ENCODE measurements at regions not wholly inside any gene's neighbourhood (a gene's known extent, or its start where the extent isn't known, plus 50 kb on each side); places are given as distances from the start of the nearest gene placed in this dataset.

DNA sequence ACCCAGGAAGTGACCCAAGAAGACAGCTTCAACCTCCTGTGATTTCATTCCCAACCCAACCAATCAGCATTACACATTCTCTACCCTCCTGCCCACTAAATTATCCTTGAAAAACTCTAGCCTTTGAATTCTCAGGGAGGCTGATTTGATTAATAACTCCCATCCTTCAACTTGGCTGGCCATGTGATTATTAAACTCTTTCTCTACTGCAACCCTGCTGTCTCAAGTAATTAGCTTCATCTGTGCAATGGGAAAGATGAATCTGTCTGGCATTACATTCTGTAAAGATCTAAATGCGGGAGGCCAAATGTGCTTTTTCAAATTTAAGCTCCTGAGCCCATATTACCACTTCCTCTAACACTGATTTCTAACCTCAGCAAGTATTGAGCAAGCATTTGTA lies 95.9 kb upstream of the STT3B start:
- DNase-seq (ENCODE audit: extremely low spot score) = no peak
- ChIA-PET CTCF (interaction anchor here (0.9 to 2.1 kb wide), 7 partner anchors 11 to 133 kb away, joined by 3 to 5 read pairs (median 3); partner anchors contain the start of gene STT3B), POLR2A (no interaction called here)
- TF ChIP-seq, protein P1, sequence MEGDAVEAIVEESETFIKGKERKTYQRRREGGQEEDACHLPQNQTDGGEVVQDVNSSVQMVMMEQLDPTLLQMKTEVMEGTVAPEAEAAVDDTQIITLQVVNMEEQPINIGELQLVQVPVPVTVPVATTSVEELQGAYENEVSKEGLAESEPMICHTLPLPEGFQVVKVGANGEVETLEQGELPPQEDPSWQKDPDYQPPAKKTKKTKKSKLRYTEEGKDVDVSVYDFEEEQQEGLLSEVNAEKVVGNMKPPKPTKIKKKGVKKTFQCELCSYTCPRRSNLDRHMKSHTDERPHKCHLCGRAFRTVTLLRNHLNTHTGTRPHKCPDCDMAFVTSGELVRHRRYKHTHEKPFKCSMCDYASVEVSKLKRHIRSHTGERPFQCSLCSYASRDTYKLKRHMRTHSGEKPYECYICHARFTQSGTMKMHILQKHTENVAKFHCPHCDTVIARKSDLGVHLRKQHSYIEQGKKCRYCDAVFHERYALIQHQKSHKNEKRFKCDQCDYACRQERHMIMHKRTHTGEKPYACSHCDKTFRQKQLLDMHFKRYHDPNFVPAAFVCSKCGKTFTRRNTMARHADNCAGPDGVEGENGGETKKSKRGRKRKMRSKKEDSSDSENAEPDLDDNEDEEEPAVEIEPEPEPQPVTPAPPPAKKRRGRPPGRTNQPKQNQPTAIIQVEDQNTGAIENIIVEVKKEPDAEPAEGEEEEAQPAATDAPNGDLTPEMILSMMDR (IDR thresholded peaks at IDR 0.05; ENCODE audit: control extremely low read depth, extremely low read depth, low read depth, missing control alignments) = no peak

- TF ChIP-seq, protein P1 (IDR thresholded peaks at IDR 0.05; ENCODE audit: control extremely low read depth, extremely low read depth, low read depth, missing control alignments) = no peak
Observed at GRCh38 chr3:31438742-31439141, 94.0 kb upstream of the STT3B start.

GRCh38 chr3:31439890-31440750 lies 92.6 kb upstream of the STT3B start:
- TF ChIP-seq, protein P1 (IDR thresholded peaks at IDR 0.05; ENCODE audit: control extremely low read depth, extremely low read depth, low read depth, missing control alignments) = no peak
- DNase-seq (ENCODE audit: extremely low spot score) = no peak
- ChIA-PET CTCF (interaction anchor here (1.0 to 1.5 kb wide), 5 partner anchors 11 to 213 kb away, joined by 3 read pairs; no protein-coding TSS in a partner anchor), POLR2A (interaction anchor here (1.1 kb wide), 1 partner anchor 192 kb away, joined by 3 read pairs; no protein-coding TSS in a partner anchor)

More at GRCh38 chr3:31438742-31439141, 94.0 kb upstream of the STT3B start:
- no peak for DNase-seq (ENCODE audit: extremely low spot score)
- ChIA-PET CTCF (interaction anchor here (0.7 to 1.5 kb wide), 6 partner anchors 9 to 135 kb away, joined by 3 to 5 read pairs (median 3); no protein-coding TSS in a partner anchor), POLR2A (interaction anchor here (1.1 kb wide), 1 partner anchor 190 kb away, joined by 3 read pairs; no protein-coding TSS in a partner anchor)

DNA sequence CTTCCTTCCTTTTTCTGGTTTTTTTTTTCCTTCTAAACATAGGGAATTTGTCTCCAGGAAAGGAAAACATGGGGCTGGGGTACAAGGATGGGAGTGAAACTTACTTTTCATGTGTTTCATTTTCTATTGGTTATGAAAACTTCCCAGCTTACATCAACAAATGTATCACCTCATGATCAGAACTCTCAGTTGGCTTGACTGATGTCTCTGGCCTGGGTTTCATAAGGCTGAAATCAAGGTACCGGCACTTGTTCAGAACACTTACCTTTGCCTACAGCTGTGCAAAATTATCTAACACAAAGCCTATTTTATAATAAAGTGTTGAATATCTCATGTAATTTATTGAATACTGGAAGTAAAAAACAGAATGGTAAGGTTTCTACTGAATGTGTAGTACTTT lies 91.8 kb upstream of the STT3B start:
- CTCF ChIA-PET = interaction anchor here (1.0 to 1.4 kb wide), 3 partner anchors 27 to 214 kb away, joined by 3 read pairs; no protein-coding TSS in a partner anchor
- POLR2A ChIA-PET = no interaction called here

GRCh38 chr3:31442755-31443154 lies 90.0 kb upstream of the STT3B start:
- CTCF ChIA-PET = interaction anchor here (1.4 to 2.4 kb wide), 5 partner anchors 9 to 194 kb away, joined by 3 to 10 read pairs (median 6); partner anchors contain the start of gene STT3B
- TF ChIP-seq, protein P1 (IDR thresholded peaks at IDR 0.05; ENCODE audit: control extremely low read depth, extremely low read depth, low read depth, missing control alignments) = no peak
- no peak for DNase-seq (ENCODE audit: extremely low spot score)
- POLR2A ChIA-PET = no interaction called here

More for the DNA sequence above, 91.8 kb upstream of the STT3B start:
- DNase-seq (ENCODE audit: extremely low spot score) = no peak
- TF ChIP-seq, protein P1 (IDR thresholded peaks at IDR 0.05; ENCODE audit: control extremely low read depth, extremely low read depth, low read depth, missing control alignments) = no peak
